ENCODE measurements at regions not wholly inside any gene's neighbourhood (a gene's known extent, or its start where the extent isn't known, plus 50 kb on each side); places are given as distances from the start of the nearest gene placed in this dataset.

- TF ChIP-seq CTCF (conservative IDR thresholded peaks at IDR 0.05 in 1 of 2, IDR thresholded peaks at IDR 0.05 in 1 of 2; ENCODE audit: low read depth in 1 of 2, low read length in 2 of 2) (no peak), EZH2 (IDR thresholded peaks at IDR 0.05; ENCODE audit: low read length, missing control alignments) (no peak)
These were observed 58.9 kb upstream of the EFCAB3 start for GRCh38 chr17:62321451-62321850.
